CD14-positive monocyte (primary cell): ENCODE measurements at regions not wholly inside any gene's neighbourhood (a gene's known extent, or its start where the extent isn't known, plus 50 kb on each side); places are given as distances from the start of the nearest gene placed in this dataset.

Source experiments
- DNase-seq, 3 donors: peaks; one replicate each; pipeline ENCODE4 v3.0.0-alpha.2; 2011 to 2022
- H2AFZ ChIP-seq: 2 replicates; pipeline ENCODE4 v1.6.0; 2012; ENCODE audit warnings: mild to moderate bottlenecking, low read depth, low read length, inconsistent platforms; ENCODE audit not compliant: insufficient read depth, poor library complexity, severe bottlenecking
- H3K27ac ChIP-seq, 2 donors: 1 replicate in 1 of 2; 2 replicates in 1 of 2; pipeline ENCODE4 v1.5.1; 2012 to 2013; ENCODE audit warnings: low read length in 2 of 2, control low read depth in 1 of 2, inconsistent platforms in 1 of 2, low read depth in 1 of 2, mild to moderate bottlenecking in 1 of 2
- H3K27me3 ChIP-seq, 2 donors: one replicate each; pipeline versions ENCODE4 v1.6.0 to v1.6.1; 2011 to 2013; ENCODE audit warnings: low read length in 2 of 2; ENCODE audit not compliant: control insufficient read depth in 2 of 2, insufficient read depth in 2 of 2
- H3K36me3 ChIP-seq, 2 donors: replicated peaks in 1 of 2; 1 replicate in 1 of 2; 2 replicates in 1 of 2; pipeline versions ENCODE4 v1.5.1 to v1.6.1; 2012 to 2013; ENCODE audit warnings: low read length in 2 of 2, control low read depth in 1 of 2, inconsistent platforms in 1 of 2, mild to moderate bottlenecking in 1 of 2; ENCODE audit not compliant: insufficient read depth in 2 of 2, control insufficient read depth in 1 of 2
- H3K4me1 ChIP-seq, 2 donors: 1 replicate in 1 of 2; 2 replicates in 1 of 2; pipeline versions ENCODE4 v1.5.1 to v1.6.1; 2012 to 2013; ENCODE audit warnings: low read length in 2 of 2, control low read depth in 1 of 2, inconsistent platforms in 1 of 2, mild to moderate bottlenecking in 1 of 2, moderate library complexity in 1 of 2; ENCODE audit not compliant: insufficient read depth in 2 of 2, control insufficient read depth in 1 of 2
- H3K4me2 ChIP-seq: replicated peaks from 2 replicates; pipeline ENCODE3; 2012; ENCODE audit warnings: low read length, moderate library complexity, mild to moderate bottlenecking; ENCODE audit not compliant: poor library complexity, severe bottlenecking; ENCODE audit errors: extremely low read depth
- H3K4me3 ChIP-seq, 3 experiments: fragments of 200-600 bp in 1 of 3; sonication (generic) in 1 of 3; replicated peaks in 1 of 3; 1 replicate in 2 of 3; 2 replicates in 1 of 3; pipeline ENCODE4 v1.5.1; 2011 to 2013; ENCODE audit warnings: low read length in 3 of 3, mild to moderate bottlenecking in 3 of 3, control low read depth in 2 of 3, low read depth in 2 of 3, inconsistent platforms in 1 of 3, moderate library complexity in 1 of 3
- H3K79me2 ChIP-seq: 2 replicates; pipeline ENCODE4 v1.6.0; 2012; ENCODE audit warnings: mild to moderate bottlenecking, control low read depth, inconsistent platforms, low read length, moderate library complexity; ENCODE audit not compliant: insufficient read depth
- H3K9ac ChIP-seq: 2 replicates; pipeline ENCODE4 v1.6.0; 2017; ENCODE audit warnings: low read length, mild to moderate bottlenecking; ENCODE audit not compliant: insufficient read depth, poor library complexity, severe bottlenecking
- H3K9me3 ChIP-seq, 2 donors: replicated peaks in 1 of 2; 1 replicate in 1 of 2; 2 replicates in 1 of 2; pipeline versions ENCODE4 v1.5.1 to v1.6.1; 2012 to 2013; ENCODE audit warnings: low read length in 2 of 2, control low read depth in 1 of 2; ENCODE audit not compliant: control insufficient read depth in 1 of 2, insufficient read depth in 1 of 2
- H4K20me1 ChIP-seq: 2 replicates; pipeline ENCODE4 v1.6.0; 2012; ENCODE audit warnings: mild to moderate bottlenecking, low read length, control low read depth, moderate library complexity; ENCODE audit not compliant: insufficient read depth
- H3K27ac Mint-ChIP-seq, 7 donors: one replicate each; pipeline ENCODE4 v1.8.0; 2020; ENCODE audit warnings: mild to moderate bottlenecking in 7 of 7, mixed read lengths in 7 of 7, moderate library complexity in 6 of 7, inconsistent platforms in 2 of 7
- H3K27me3 Mint-ChIP-seq, 3 donors: one replicate each; pipeline ENCODE4 v1.8.0; 2021 to 2022; ENCODE audit warnings: low read depth in 3 of 3, mild to moderate bottlenecking in 3 of 3, mixed read lengths in 3 of 3, moderate library complexity in 3 of 3, inconsistent platforms in 1 of 3
- H3K36me3 Mint-ChIP-seq, 2 donors: one replicate each; pipeline ENCODE4 v1.8.0; 2020; ENCODE audit warnings: mixed read lengths in 2 of 2, inconsistent platforms in 1 of 2, mild to moderate bottlenecking in 1 of 2
- H3K4me1 Mint-ChIP-seq: one replicate; pipeline ENCODE4 v1.8.0; 2020; ENCODE audit warnings: mild to moderate bottlenecking, mixed read lengths
- H3K4me3 Mint-ChIP-seq, 2 donors: one replicate each; pipeline ENCODE4 v1.8.0; 2020; ENCODE audit warnings: mild to moderate bottlenecking in 2 of 2, mixed read lengths in 2 of 2, moderate library complexity in 1 of 2
- H3K9me3 Mint-ChIP-seq, 7 donors: one replicate each; pipeline ENCODE4 v1.8.0; 2020 to 2022; ENCODE audit warnings: mixed read lengths in 7 of 7, mild to moderate bottlenecking in 6 of 7, moderate library complexity in 6 of 7, inconsistent platforms in 2 of 7
- intact Hi-C, 2 donors: fragments of 100-400 bp; cut with micrococcal nuclease; formaldehyde crosslinking; loops; one replicate each; pipeline versions ENCODE4 v1.15.0 to v1.15.1; 2023
- TF ChIP-seq, protein P1 (sequence below): fragments of 200-600 bp; IDR thresholded peaks from one replicate; pipeline ENCODE4 v1.8.0; 2022; ENCODE audit warnings: antibody characterized with exemption, mild to moderate bottlenecking

DNA sequence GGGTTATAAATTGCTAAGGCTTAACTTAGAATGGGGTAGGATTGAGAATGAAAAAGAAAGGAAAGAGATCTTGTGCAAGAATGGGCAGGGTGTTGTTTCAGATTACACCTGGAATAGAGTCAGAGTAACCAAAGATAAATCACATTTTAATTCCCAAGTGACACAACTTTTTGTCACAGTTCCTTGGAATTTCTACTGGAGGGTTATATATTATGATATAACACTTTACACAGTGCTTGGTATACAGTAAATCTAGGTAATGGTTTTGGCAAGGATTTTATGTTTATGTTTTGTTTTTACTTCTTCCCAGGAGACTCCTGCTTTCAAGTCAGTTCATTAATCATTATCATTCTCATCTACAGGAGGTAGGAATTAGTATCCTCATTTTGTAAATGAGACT is 115.7 kb upstream of the KCNJ16 start:
- DNase-seq = no peak
- Mint-ChIP-seq H3K36me3 (no peaks in the 10 kb centered on the region), H3K9me3 (peaks cover 0 to 5% (median 2%) of the 10 kb centered on the region in 7 donors), H3K27ac (no peak overlapping the region), H3K4me3 (no peak overlapping the region), H3K4me1 (no peaks in the 10 kb centered on the region), H3K27me3 (peaks cover 0 to 1% (median 0%) of the 10 kb centered on the region in 3 donors)
- Histone ChIP-seq H3K9me3 (no peaks in the 10 kb centered on the region), H4K20me1 (no peaks in the 10 kb centered on the region), H3K9ac (no peak overlapping the region), H3K27me3 (no peaks in the 10 kb centered on the region), H3K4me1 (no peaks in the 10 kb centered on the region), H3K36me3 (no peaks in the 10 kb centered on the region), H3K4me3 (no peak overlapping the region), H2AFZ (no peak overlapping the region), H3K27ac (no peak overlapping the region), H3K79me2 (no peaks in the 10 kb centered on the region), H3K4me2 (no peak overlapping the region)
- TF ChIP-seq, protein P1, sequence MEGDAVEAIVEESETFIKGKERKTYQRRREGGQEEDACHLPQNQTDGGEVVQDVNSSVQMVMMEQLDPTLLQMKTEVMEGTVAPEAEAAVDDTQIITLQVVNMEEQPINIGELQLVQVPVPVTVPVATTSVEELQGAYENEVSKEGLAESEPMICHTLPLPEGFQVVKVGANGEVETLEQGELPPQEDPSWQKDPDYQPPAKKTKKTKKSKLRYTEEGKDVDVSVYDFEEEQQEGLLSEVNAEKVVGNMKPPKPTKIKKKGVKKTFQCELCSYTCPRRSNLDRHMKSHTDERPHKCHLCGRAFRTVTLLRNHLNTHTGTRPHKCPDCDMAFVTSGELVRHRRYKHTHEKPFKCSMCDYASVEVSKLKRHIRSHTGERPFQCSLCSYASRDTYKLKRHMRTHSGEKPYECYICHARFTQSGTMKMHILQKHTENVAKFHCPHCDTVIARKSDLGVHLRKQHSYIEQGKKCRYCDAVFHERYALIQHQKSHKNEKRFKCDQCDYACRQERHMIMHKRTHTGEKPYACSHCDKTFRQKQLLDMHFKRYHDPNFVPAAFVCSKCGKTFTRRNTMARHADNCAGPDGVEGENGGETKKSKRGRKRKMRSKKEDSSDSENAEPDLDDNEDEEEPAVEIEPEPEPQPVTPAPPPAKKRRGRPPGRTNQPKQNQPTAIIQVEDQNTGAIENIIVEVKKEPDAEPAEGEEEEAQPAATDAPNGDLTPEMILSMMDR = no peak
- intact Hi-C loops = no loop called here

DNA sequence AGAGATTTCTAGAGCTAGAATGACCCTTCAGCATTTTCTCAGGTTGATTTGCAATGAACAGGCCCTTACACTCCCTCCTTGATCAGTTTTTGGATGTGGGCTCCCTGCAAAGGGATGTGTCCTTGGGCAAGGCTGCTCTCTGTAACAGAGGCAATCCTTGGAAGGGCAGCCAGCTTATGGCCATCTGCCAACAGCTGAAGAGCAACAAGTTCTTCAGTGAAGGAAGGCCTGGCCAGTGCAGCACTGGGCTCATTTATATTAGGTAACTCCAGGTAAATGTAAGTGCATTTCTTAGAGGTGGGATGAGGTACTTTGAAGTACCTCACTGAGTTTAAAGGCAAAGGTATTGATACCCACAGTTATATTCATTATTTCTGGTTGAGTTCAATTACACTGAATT is 114.3 kb upstream of the KCNJ16 start:
- no peaks in the 10 kb centered on the region for H4K20me1 ChIP-seq
- H3K36me3 ChIP-seq = no peaks in the 10 kb centered on the region
- no peaks in the 10 kb centered on the region for H3K9me3 ChIP-seq
- no peak overlapping the region for H3K4me3 Mint-ChIP-seq
- H3K4me1 Mint-ChIP-seq = no peaks in the 10 kb centered on the region
- no peaks in the 10 kb centered on the region for H3K27me3 ChIP-seq
- no peak for DNase-seq
- no peak overlapping the region for H3K9ac ChIP-seq
- no peaks in the 10 kb centered on the region for H3K36me3 Mint-ChIP-seq
- TF ChIP-seq, protein P1 = no peak
- H3K4me2 ChIP-seq = no peak overlapping the region
- no peaks in the 10 kb centered on the region for H3K79me2 ChIP-seq
- no peak overlapping the region for H3K27ac ChIP-seq
- intact Hi-C loops = no loop called here
- peaks cover 2 to 11% (median 4%) of the 10 kb centered on the region in 7 donors for H3K9me3 Mint-ChIP-seq
- H3K27ac Mint-ChIP-seq = no peak overlapping the region
- no peaks in the 10 kb centered on the region for H3K4me1 ChIP-seq
- no peak overlapping the region for H2AFZ ChIP-seq
- no peak overlapping the region for H3K4me3 ChIP-seq
- H3K27me3 Mint-ChIP-seq = peaks cover 0 to 1% (median 0%) of the 10 kb centered on the region in 3 donors
